Fibroblast of peridontal ligament (primary cell): ENCODE measurements at regions not wholly inside any gene's neighbourhood (a gene's known extent, or its start where the extent isn't known, plus 50 kb on each side); places are given as distances from the start of the nearest gene placed in this dataset.

Experiments used
- DNase-seq: peaks from one replicate; pipeline ENCODE4 v3.0.0-alpha.2; 2010; ENCODE audit errors: extremely low read depth

GRCh38 chr5:4802044-4802443 lies 338.1 kb upstream of the ADAMTS16 start:
- DNase-seq, result no peak

GRCh38 chr5:4804691-4805360 lies 335.3 kb upstream of the ADAMTS16 start:
- no peak for DNase-seq

- DNase-seq, result no peak
Measured at GRCh38 chr5:4815002-4815401, 325.1 kb upstream of the ADAMTS16 start.

GRCh38 chr5:4817767-4818166 lies 322.4 kb upstream of the ADAMTS16 start:
- DNase-seq, result no peak

- DNase-seq, result no peak
Measured at GRCh38 chr5:4831325-4831724, 308.8 kb upstream of the ADAMTS16 start.

GRCh38 chr5:4832471-4832870 lies 307.7 kb upstream of the ADAMTS16 start:
- DNase-seq, result no peak

- DNase-seq, result no peak
Measured at GRCh38 chr5:4833104-4833738, 306.9 kb upstream of the ADAMTS16 start.

- no peak for DNase-seq
Measured at GRCh38 chr5:4837489-4838058, 302.6 kb upstream of the ADAMTS16 start.

GRCh38 chr5:4845221-4845620 lies 294.9 kb upstream of the ADAMTS16 start:
- DNase-seq, result no peak

- DNase-seq, result no peak
Measured at GRCh38 chr5:4847766-4848165, 292.4 kb upstream of the ADAMTS16 start.

GRCh38 chr5:4855036-4855435 lies 285.1 kb upstream of the ADAMTS16 start:
- no peak for DNase-seq

GRCh38 chr5:4855880-4856279 lies 284.2 kb upstream of the ADAMTS16 start:
- DNase-seq, result no peak

GRCh38 chr5:4857761-4858160 lies 282.4 kb upstream of the ADAMTS16 start:
- DNase-seq, result no peak

GRCh38 chr5:4859500-4860235 lies 280.5 kb upstream of the ADAMTS16 start:
- DNase-seq, result no peak

- DNase-seq, result no peak
Measured at GRCh38 chr5:4860631-4861030, 279.5 kb upstream of the ADAMTS16 start.

GRCh38 chr5:4862500-4862899 lies 277.6 kb upstream of the ADAMTS16 start:
- peak; percentile 45 for DNase-seq

GRCh38 chr5:4866131-4866659 lies 273.9 kb upstream of the ADAMTS16 start:
- DNase-seq, result no peak

GRCh38 chr5:4866817-4867216 lies 273.3 kb upstream of the ADAMTS16 start:
- no peak for DNase-seq

- no peak for DNase-seq
Measured at GRCh38 chr5:4868140-4868735, 271.9 kb upstream of the ADAMTS16 start.

GRCh38 chr5:4873652-4874051 lies 266.5 kb upstream of the ADAMTS16 start:
- DNase-seq, result no peak

- no peak for DNase-seq
Measured at GRCh38 chr5:4874097-4874496, 266.0 kb upstream of the ADAMTS16 start.

- DNase-seq, result no peak
Measured at GRCh38 chr5:4875942-4876341, 264.2 kb upstream of the ADAMTS16 start.
